MV-4-11 (cell line): ENCODE measurements at regions not wholly inside any gene's neighbourhood (a gene's known extent, or its start where the extent isn't known, plus 50 kb on each side); places are given as distances from the start of the nearest gene placed in this dataset.

ENCODE experiments used
- DNase-seq: peaks from one replicate; lab custom pipeline; 2025; lab: John Stamatoyannopoulos, UW

DNA sequence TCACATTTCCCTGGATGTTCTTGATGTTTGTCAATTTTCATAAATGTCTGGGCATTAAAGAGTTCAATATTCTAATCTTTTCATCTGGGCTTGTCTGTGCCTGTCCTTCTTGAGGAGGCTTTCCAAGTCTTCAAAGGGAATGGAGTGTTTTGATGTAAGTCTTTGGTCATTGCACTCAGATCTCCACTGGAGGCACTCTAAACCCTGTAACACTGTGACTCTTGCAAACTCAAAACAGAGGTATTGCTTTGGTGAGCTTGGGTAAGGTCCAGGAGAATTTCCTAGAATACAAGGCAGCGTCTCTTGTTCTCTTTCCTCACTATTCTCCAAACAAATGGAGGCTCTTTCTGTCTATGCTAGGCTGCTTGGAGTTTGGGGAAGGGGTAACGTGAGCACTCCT lies 1118.1 kb upstream of the PABPC4L start:
- DNase-seq = no peak

DNA sequence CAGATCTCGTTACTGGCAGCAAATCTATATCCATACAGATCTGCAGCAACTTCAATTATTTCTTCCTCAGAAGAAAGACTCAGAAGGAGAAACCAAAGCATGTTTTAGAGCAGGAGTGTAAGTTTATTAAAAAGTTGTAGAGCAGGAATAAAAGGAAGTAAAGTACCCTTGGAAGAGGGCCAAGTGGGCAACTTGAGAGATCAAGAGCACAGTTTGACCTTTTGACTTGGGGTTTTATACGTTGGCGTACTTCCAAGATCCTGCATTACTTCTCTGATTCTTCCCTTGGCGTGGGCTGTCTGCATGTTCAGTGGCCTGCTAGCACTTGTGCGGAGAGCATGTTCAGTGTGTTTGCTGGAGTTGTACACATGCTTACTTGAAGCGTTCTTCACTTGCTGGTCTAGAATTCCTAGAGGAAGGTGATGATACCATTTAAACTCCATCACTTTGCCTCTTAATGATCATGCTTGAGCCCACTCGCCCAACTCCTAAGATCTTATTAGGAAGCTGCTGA lies 1114.7 kb upstream of the PABPC4L start:
- DNase-seq = no peak

DNA sequence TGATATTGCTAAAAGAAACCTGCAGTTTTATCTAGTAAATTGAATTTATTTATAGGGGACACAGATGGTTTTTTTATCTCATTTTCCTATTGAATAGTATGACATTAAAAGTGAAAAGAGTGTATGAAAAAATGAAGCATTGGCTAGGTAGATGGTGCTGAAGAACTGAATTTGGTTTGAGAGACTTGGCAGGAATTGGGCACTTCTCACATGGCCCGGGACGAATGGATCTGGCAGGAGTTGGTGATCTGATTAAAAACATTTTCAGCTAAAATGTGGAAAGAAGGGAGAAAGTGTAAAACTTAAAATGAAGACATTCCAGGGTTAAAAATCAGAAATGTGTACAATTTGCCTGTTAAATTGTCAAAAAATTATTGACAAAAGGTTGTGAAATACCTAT lies 1088.5 kb upstream of the PABPC4L start:
- DNase-seq = no peak

DNA sequence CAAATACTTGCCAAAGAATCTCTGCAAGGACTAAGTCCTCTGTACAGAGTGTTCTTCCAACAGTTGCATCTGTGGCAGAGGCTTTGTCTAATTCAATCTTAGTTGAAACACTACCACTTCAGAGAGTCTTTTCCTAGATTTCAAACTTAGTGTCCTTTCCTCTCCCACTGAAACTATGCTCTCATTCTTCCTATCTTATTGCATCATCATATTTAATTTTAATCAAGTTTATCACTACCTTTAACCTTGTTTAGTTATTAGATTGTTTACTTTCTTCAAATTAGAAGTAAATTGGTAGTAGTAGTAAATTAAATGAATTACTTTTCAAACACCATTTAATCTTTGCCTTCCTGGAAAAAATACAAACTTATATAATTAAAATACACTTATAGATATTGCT lies 1082.3 kb upstream of the PABPC4L start:
- no peak for DNase-seq

DNA sequence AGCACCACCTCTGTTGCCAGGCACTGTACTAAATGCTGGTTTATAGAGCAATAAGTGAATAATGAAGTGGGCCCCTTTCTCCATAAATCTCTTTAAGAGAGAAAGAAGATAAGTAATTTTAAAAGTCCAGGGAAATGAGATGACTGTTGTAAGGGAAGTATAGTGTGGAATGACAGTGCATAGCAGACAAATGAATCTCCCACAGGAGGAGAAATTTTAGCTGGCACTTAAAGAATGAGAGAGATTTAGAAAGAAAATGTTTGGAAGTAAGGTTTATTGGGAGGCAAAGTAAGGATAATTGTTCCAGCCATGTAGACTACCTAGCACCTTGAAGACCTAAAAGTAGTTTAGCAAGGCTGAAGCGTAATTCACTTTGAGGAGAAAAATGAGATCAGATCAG lies 1081.1 kb upstream of the PABPC4L start:
- DNase-seq = no peak

DNA sequence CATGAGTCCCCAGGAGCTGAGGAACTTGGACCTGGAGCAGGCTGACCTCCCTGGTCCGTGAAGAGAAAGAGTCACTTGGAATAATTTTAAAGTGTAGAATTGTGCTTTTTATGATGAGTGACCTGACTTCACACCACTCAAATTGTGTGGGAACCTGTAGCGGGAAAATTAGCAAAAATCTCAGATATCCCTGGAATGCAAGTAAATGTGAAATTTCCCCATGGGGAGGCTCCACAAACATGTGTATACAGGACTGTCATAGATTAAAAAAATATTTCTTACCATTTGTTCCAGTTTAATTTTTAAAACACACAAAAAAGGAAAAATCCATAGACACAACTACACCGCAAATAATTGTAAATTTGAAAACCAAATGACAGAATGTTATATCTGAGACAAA lies 1079.6 kb upstream of the PABPC4L start:
- DNase-seq = no peak

DNA sequence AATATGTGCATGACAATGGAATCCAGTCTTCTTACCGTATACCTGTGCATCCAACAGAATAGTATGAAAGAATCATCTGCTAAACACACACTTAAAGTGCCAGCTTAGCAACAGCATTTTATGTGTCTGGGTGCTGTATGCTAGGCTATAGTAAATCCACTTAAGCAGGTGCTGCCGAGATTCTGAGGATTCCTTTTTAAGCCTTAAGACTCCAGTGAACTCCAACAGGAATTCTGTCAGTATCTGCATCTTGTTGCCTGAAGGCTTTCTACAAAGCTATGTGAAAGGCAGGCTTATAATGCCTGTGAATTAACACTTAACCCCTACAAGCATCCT lies 1076.4 kb upstream of the PABPC4L start:
- no peak for DNase-seq

DNA sequence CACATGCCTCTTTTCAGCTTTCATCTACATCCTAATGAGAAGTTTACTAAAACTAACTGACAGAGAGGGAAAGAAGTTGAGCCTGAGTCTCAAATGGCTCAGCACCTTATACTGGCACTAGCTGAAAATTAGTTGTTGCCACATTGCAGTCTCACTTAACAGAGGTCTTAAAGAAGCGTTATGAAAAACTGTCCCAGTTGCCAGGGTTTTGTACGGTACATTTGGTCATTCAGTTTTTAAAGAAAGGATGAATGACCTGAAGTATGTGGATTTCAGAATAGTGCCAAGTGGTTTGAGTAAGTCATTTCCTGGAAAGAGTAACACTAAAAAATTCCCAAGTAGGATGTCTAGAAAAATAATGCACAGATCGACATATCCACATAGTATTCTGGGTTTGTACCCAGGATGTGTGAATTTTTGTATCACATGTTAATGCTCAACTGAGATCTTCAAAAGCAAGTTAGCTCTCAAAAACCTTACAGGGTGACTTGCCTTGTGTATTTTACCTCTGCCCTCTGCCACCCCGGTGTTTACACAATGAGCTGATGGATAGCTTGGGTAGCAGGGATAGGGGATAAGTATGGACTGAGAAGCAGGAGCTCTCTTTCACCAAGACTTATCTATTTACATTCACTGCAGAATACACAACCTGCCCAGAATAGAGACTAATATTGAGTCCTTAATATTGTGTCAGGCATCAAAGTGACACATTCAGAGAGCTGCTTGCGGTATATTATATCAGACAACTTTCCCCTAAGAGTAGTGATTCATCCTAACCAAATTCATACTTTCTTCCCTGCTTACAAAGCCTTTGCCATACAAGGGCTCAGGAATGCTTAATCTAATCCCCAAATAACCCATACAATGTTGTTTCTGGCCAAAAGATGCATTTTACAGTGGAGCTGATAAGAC lies 1075.7 kb upstream of the PABPC4L start:
- DNase-seq = no peak

DNA sequence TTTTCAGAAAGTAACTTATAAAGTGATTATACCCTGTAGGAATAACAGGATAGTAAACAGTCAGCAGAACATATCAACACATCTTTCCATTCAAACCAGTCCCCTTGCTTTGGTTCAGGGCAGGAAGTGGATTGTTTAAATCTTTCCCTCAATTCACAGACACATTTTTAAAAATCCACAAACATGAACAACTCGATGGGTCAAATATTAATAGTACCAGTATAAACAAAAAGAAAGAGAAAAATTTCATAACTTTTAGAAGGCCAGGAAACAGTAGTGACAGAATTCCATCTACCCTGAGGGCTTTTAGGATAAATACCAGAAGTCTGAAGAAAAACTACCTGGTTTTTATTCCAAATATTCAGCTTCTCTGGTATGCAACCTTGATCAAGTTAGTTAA lies 1072.8 kb upstream of the PABPC4L start:
- no peak for DNase-seq

DNA sequence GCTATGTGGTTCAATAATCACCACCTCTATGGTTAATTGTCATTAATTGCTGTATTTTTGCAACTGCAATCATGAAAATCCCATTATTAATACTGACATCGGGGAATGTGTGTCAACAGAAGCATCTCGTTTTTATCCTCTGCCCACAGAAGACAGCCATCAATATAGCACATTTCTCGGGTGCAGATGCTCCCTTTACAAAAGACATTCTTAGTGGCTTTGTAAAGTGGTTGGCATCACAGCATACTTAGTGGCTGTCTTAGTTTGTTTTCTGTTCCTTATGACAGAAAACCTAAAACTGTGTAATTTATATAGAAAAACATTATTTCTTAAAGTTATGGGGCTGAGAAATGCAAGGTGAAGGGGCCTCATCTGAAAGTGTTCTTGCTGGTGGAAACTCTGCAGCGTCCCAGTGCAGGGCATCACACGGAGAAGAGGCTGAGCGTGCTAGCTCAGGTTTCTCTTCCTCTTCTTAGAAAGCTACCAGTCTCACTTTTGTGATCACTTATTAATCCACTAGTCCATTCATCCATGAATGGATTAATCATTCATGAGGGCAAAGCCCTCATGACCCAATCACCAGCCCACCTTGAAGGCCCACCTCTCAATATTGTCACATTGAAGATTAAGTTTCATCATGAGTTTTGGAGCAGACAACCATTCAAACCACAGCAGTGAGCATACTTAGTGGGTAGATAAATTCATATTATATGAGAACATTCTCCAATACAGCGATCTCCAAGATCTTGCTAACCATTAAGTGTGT lies 1067.7 kb upstream of the PABPC4L start:
- no peak for DNase-seq

DNA sequence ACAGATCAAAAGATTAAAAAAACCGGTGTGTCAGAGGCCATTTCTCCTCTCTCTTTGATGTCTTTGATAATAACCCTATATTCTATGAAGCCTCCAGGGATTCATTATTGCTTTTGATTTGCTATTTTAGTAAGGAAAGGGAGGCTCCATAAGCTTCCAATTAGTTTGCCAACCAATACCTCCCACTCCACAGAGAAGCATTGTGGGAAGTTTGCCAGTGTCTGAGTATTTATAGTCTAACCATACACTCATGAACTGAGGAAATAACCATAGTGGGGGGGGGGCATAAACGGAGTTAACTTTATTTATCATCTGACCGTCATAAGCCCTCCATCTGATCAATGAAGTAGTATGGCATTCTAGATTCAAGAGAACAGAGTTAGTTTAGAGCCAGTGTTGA lies 1066.8 kb upstream of the PABPC4L start:
- DNase-seq = no peak

DNA sequence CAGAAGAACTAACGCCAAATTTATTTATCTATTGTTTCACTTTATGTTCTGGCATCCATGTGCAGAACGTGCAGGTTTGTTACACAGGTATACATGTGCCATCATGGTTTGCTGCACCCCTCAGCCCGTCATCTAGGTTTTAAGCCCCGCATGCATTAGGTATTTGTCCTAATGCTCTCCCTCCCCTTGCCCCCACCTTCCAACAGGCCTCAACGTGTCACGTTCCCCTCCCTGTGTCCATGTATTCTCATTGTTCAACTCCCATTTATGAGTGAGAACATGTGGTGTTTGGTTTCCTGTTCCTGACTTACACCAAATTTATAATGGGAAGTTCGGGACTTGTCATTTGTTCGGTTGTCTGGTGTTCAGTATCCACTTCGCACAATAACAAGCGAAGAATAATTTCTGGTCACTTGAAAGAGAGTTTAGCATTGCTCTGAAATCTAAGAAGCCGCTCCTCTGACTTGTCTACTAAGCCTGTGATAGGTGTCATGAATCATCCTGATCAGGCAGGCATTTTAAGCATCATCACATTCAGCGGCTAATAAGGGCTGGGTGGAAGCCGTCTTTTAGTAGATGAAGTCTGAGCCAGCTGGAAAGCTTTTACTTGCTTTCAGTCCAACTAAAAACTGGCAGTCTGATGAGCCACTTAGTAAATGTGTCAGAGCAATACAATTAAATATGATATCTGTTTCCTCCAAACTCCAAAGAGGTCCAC lies 1065.7 kb upstream of the PABPC4L start:
- no peak for DNase-seq

DNA sequence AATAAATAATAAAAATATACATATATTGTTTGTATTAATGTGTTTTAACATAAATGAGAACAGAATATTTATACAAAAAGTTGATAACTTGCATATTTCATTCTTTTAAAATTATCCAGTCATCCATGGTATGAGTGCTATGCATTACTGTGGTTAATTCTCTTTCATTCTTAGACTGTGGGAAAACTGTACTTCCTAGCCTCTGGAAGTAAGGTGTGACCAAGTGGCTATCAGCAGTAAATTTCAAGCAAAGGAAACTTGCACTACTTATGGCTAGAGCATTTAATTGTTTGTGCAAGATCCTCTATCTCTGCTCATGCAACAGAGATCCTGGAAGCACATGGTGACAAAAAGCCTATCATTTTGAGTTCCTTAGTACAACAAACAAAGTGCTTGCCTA lies 1054.5 kb upstream of the PABPC4L start:
- no peak for DNase-seq

DNA sequence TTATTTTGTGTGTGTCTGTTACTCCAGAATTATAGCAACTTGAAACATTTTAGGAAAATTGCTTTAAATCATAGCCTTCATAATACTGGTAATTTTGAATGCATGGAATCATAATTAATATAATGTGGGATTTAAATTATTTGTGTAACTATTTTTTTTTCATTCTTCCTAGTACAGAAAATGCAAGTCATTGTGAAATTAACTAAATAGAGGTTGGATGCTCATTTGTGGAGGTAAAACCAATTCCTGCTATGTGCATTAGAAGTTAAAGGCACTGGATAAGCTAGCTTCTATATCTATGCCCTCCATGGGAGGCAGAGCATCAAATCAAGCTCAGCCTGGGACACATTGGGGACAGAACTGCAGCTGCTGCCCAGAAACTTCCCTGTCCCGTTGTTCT lies 1048.5 kb upstream of the PABPC4L start:
- no peak for DNase-seq

DNA sequence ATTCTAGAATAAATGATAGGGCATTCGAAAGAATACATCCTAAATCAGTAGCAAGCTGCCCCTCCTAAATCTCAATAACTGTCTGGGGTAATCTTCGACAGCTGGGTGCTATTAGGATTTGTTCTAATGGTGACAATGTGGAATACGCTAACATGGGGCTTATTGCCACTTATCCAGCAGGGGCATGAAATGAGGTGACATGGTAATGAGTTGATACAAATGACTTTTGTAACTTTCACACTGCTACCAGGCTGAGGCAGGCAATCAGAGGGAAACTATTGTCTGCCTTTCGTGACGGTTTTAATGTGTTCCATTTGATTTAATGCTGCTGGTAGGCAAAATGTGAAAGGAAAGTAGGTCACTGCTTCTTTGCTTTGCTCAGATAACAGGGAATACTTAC lies 1047.4 kb upstream of the PABPC4L start:
- no peak for DNase-seq

DNA sequence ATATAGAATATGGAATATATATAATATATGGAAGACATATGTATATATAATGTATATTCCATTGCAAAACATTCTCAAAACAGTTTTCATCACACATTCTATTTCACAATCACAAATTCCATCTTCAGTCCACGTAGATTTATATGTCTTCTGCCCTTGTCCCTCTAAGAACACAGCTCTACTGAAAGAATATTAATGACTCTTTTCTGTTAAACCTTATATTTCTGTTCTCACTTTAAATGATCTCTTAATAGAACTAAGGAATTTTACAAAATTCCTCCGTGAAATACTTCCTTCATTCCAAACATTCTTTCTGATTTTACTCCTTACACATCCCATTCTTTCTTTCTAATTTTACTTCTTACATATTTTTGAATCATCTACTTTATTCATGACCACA lies 1043.1 kb upstream of the PABPC4L start:
- no peak for DNase-seq

DNA sequence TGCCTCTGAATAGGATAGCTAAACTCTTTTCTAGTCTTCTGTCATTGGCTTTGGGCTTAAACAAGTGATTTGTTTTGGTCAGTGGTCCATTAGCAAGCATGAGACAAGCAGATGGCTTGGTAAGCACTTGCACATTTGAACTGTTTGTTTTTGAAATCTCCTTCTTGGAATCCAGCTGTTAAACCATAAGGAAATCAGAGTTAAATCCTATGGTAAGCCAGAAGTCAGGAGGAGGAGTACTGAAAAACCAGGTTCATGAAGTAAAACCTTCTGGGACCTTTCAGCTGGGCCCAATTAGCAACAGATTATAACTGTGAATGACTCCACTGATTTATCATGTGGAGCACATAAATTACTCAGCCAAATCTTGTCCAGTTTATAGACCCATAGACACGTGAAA lies 1042.5 kb upstream of the PABPC4L start:
- DNase-seq = no peak

DNA sequence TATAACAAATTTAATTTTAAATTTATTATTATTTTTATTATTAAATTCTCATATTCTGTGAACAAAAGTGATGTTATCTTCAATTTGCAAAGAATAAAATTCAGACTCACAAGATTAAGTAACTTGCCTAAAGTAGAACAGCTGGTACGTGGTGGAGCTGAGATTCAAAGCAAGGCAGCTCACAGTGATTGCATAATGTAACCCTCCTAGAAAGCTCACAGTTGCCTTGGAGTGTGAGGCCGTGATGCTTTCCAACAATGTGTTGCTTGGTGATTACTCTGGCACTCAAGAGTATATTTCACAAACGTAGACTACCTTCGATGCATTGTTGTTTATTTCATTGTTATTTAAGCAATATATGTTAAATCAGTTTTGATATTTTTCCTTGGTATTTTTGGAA lies 1039.2 kb upstream of the PABPC4L start:
- no peak for DNase-seq

DNA sequence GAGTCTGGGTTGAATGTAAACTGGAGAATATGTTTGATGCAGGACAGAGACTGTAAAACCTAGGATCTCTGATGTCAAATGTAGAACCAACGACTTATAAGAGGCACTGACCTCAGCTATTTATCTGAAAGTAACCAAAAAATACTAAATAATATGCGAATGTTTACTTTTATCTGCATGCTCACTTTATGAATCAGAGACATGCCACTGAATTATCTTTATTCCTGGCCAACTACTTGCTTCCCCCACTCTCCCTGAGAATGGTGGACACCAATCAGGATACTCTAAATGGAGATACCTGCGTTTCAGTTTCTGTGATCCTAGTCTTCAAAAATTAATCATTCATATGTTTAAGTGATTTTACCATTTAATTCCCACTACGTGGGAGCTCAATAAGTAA lies 1038.4 kb upstream of the PABPC4L start:
- DNase-seq = no peak

DNA sequence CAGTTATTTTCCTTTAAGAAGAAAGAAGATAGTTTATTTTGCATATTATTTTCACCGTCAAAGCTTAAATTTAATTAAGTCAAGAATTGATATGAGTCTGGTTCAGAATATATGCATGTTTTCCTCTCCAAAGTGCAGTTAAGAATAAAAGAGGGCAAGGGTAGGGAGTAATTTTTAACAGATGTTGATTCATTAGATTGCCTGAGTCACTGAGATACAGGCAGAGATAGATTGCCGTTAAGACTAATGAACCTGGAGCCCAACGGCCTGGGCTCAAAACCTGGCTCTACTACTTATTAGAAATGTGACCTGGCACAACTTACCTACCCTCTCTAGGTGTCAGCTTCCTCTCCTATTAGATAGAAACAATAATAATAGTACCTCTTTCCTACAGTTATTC lies 1037.4 kb upstream of the PABPC4L start:
- no peak for DNase-seq

DNA sequence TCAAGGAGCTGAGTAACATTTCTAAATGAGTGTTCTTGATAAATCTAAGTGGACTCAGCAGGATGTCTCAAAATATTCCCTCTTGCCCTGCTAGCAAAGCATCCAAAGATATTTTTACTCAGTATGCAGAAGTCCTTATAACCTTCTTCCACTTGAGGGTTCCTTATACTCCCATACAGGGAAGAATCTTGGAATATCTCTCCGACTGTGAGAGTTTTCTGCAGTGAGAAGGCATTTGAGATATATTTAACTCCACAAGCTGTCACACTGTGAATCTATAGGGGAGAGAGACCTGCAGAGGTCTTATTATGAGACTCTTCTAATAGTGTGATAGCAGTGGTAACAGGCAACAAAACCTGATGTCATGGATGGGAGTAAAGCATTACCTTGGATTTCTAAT lies 1034.5 kb upstream of the PABPC4L start:
- DNase-seq = no peak

DNA sequence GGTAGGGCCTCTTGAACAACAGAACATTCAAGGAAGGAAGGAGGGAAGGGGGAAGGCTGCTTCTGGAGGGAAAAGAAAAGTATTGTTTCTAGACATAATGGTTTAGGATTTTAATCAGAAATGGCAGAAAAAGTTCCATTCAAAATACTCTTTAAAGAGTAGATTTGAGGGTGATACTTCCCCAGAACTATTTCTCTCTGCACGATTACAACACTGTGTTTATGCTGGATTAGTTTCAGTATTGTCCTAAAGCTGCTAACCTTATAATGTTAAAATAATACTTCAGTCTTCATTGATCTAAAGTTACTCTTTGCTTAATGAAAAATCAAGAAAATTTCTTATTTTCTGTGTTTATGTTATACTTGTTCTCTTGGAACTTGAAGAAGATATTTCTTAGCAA lies 1026.3 kb upstream of the PABPC4L start:
- no peak for DNase-seq

DNA sequence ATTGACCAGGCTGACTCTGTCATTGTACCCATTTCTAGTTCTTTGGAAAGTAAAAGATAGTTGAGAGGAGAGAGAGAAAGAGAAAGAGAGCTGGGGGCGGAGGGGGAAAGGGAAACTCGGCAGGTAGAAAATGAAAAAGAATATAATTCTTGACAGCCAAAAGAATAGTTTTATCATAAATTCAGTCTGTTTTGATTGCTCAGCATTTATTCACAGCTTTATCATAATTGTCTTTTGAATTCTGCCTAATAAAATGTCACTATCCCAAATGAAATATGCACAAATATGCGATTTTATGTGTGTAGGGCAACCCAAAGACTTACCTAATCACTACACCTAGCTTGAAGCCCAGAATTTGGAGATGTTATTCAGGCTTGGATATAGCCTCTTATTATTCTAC lies 1024.0 kb upstream of the PABPC4L start:
- no peak for DNase-seq
